ENCODE measurements at regions not wholly inside any gene's neighbourhood (a gene's known extent, or its start where the extent isn't known, plus 50 kb on each side); places are given as distances from the start of the nearest gene placed in this dataset.

DNA sequence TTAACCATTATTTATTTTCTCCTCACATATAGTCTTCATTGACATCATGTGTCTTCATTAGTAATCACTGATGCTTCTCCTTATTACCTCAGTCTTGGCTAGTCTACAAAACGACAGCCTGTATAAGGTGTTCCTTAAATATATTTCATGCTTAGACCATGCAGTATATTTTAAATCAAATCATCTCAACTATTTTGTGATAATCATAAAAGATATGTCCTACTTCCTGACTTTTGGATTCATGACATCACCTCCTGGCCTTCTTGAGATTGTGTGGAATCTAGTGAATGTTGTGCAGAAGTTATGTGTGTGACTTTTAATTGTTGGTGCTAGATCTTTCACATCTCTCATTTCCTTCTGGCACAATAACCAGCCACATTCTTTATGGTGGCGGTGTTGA is 1339.3 kb upstream of the C9orf72 start:
- FAIRE-seq (no peak), DNase-seq (ENCODE audit: extremely low read depth in 1 of 4, low spot score in 3 of 4) (no peak), ATAC-seq (no peak)
- Histone ChIP-seq H2AFZ (ENCODE audit: low read depth, low read length) (no peak overlapping the region), H3K9ac (ENCODE audit: insufficient read depth in 1 of 2, low read depth in 2 of 2, low read length in 2 of 2) (no peak overlapping the region), H3K9me3 (replicated peaks; ENCODE audit: control insufficient read depth, insufficient read depth, low read depth, low read length) (no peaks in the 10 kb centered on the region), H3K36me3 (ENCODE audit: control insufficient read depth, insufficient read depth, low read length) (no peaks in the 10 kb centered on the region), H4K20me1 (replicated peaks; ENCODE audit: control insufficient read depth, insufficient read depth, low read length) (no peaks in the 10 kb centered on the region), H3K27me3 (ENCODE audit: control insufficient read depth in 2 of 2, insufficient read depth in 2 of 2, low read length in 2 of 2) (no peaks in the 10 kb centered on the region), H3K4me2 (ENCODE audit: insufficient read depth, low read length) (no peak overlapping the region), H3K4me3 (no peak overlapping the region), H3K4me1 (replicated peaks in 1 of 2; ENCODE audit: control insufficient read depth in 2 of 2, insufficient read depth in 2 of 2, low read length in 2 of 2) (no peaks in the 10 kb centered on the region), H3K27ac (ENCODE audit: extremely low read depth, low read depth, low read length) (no peak overlapping the region), H3K9me1 (ENCODE audit: control insufficient read depth, insufficient read depth, low read length) (no peaks in the 10 kb centered on the region), H3K79me2 (ENCODE audit: control insufficient read depth, insufficient read depth, low read length) (no peaks in the 10 kb centered on the region)
- WGBS (ENCODE audit: insufficient coverage, low coverage, missing lambda C conversion rate): no CpG with 5 or more reads among the region's 2 CpGs
- in situ Hi-C loops (cut with MboI) (no loop called here), intact Hi-C loops (cut with micrococcal nuclease) (no loop called here)
- ChIA-PET POLR2A (no interaction called here), CTCF (ENCODE audit: low intra/inter-chr PET ratio) (no interaction called here)
- TF ChIP-seq TBP (optimal IDR thresholded peaks at IDR 0.05; ENCODE audit: low read depth, low read length) (no peak), ZNF239 (CRISPR knock-in tag; IDR thresholded peaks at IDR 0.05) (no peak), MED1 (CRISPR knock-in tag; IDR thresholded peaks at IDR 0.05; ENCODE audit: borderline replicate concordance) (no peak), CAMTA2 (CRISPR knock-in tag; conservative IDR thresholded peaks at IDR 0.05) (no peak)
- TF ChIP-seq, protein P1, sequence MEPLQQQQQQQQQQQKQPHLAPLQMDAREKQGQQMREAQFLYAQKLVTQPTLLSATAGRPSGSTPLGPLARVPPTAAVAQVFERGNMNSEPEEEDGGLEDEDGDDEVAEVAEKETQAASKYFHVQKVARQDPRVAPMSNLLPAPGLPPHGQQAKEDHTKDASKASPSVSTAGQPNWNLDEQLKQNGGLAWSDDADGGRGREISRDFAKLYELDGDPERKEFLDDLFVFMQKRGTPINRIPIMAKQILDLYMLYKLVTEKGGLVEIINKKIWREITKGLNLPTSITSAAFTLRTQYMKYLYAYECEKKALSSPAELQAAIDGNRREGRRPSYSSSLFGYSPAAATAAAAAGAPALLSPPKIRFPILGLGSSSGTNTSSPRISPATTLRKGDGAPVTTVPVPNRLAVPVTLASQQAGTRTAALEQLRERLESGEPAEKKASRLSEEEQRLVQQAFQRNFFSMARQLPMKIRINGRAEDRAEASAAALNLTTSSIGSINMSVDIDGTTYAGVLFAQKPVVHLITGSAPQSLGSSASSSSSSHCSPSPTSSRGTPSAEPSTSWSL (CRISPR knock-in tag; IDR thresholded peaks at IDR 0.05; ENCODE audit: borderline replicate concordance): no peak
- BruUV-seq (replicated peaks): no TSS peak

Data from K562 (cell line).